K562 (cell line): ENCODE measurements at regions not wholly inside any gene's neighbourhood (a gene's known extent, or its start where the extent isn't known, plus 50 kb on each side); places are given as distances from the start of the nearest gene placed in this dataset.
A peak's percentile ranks its signal among the peaks of the same experiment; 100 is the strongest.

Experiments
- ATAC-seq: fragments of 200-7000 bp; cut with Tn5 transposase; 3 replicates; pipeline ENCODE4 v1.9.1; 2020; ENCODE audit warnings: moderate library complexity
- BruUV-seq: library from RNA; stranded (reverse); fragments of 400-500 nt; replicated peaks from 2 replicates; lab custom pipeline; 2021; lab: Mats Ljungman, UMichigan
- CTCF ChIA-PET: fragments of 300-600 bp; formaldehyde crosslinking; extraction: SDS; loops from one replicate; lab custom pipeline; 2021; ENCODE audit warnings: low intra/inter-chr PET ratio; lab: Yijun Ruan, JAX
- POLR2A ChIA-PET: fragments of 300-600, 350-650 bp; sonication (Branson Sonifier 250); formaldehyde crosslinking; extraction: SDS; loops from one replicate; lab custom pipeline; 2021; ENCODE audit warnings: antibody characterized with exemption, inconsistent platforms; lab: Yijun Ruan, JAX
- DNase-seq, 4 experiments: peaks; one replicate each; pipeline versions ENCODE4 v3.0.0 to v3.0.0-alpha.2; 2011 to 2018; ENCODE audit warnings: low spot score in 3 of 4, mixed read lengths in 3 of 4; ENCODE audit errors: extremely low read depth in 1 of 4
- FAIRE-seq: peaks from 2 replicates; lab custom pipeline; 2011; peaks lifted over from hg19 to GRCh38; lab: Jason Lieb, UNC
- H2AFZ ChIP-seq: 2 replicates; pipeline ENCODE4 v1.6.0; 2011; ENCODE audit warnings: low read depth, low read length, control low read depth, inconsistent platforms
- H3K27ac ChIP-seq: fragments of 200-600 bp; 3 replicates; pipeline ENCODE4 v1.8.0; 2011; ENCODE audit warnings: low read depth, mild to moderate bottlenecking, control low read depth, inconsistent platforms, low read length, moderate library complexity, mixed read lengths; ENCODE audit errors: extremely low read depth
- H3K27me3 ChIP-seq, 2 experiments: fragments of 300-600 bp in 1 of 2; 2 replicates in 1 of 2; 3 replicates in 1 of 2; pipeline versions ENCODE4 v1.6.0 to v1.8.0; 2011; ENCODE audit warnings: inconsistent platforms in 2 of 2, low read length in 2 of 2, mild to moderate bottlenecking in 1 of 2, mixed read lengths in 1 of 2, moderate library complexity in 1 of 2; ENCODE audit not compliant: control insufficient read depth in 2 of 2, insufficient read depth in 2 of 2
- H3K36me3 ChIP-seq: fragments of 300-600 bp; 3 replicates; pipeline ENCODE4 v1.8.0; 2011; ENCODE audit warnings: mild to moderate bottlenecking, low read length, inconsistent platforms; ENCODE audit not compliant: control insufficient read depth, insufficient read depth
- H3K4me1 ChIP-seq, 2 experiments: fragments of 200-600 bp in 1 of 2; replicated peaks in 1 of 2; 2 replicates in 1 of 2; 3 replicates in 1 of 2; pipeline versions ENCODE4 v1.5.1 to v1.8.0; 2011; ENCODE audit warnings: inconsistent platforms in 2 of 2, low read length in 2 of 2, mild to moderate bottlenecking in 1 of 2, mixed read lengths in 1 of 2, moderate library complexity in 1 of 2; ENCODE audit not compliant: control insufficient read depth in 2 of 2, insufficient read depth in 2 of 2
- H3K4me2 ChIP-seq: 2 replicates; pipeline ENCODE4 v1.6.1; 2011; ENCODE audit warnings: low read length, control low read depth, inconsistent platforms, mixed read lengths; ENCODE audit not compliant: insufficient read depth
- H3K4me3 ChIP-seq: fragments of 200-600 bp; sonication (generic), shearing (Covaris generic); 2 replicates; pipeline ENCODE4 v1.5.1; 2016; ENCODE audit warnings: control low read depth, inconsistent platforms
- H3K79me2 ChIP-seq: fragments of 200-600 bp; 3 replicates; pipeline ENCODE4 v1.8.0; 2011; ENCODE audit warnings: low read length, inconsistent platforms; ENCODE audit not compliant: control insufficient read depth, insufficient read depth
- H3K9ac ChIP-seq, 2 experiments: 2 replicates each; pipeline versions ENCODE4 v1.6.0 to v1.6.1; 2011; ENCODE audit warnings: low read depth in 2 of 2, low read length in 2 of 2, control low read depth in 1 of 2, inconsistent platforms in 1 of 2, mild to moderate bottlenecking in 1 of 2, mixed read lengths in 1 of 2; ENCODE audit not compliant: insufficient read depth in 1 of 2
- H3K9me1 ChIP-seq: one replicate; pipeline ENCODE4 v1.6.0; 2011; ENCODE audit warnings: inconsistent platforms, mild to moderate bottlenecking, low read length, moderate library complexity; ENCODE audit not compliant: control insufficient read depth, insufficient read depth
- H3K9me3 ChIP-seq: replicated peaks from 2 replicates; pipeline ENCODE4 v1.5.1; 2011; ENCODE audit warnings: low read depth, low read length, inconsistent platforms; ENCODE audit not compliant: control insufficient read depth, insufficient read depth
- H4K20me1 ChIP-seq: replicated peaks from 2 replicates; pipeline ENCODE4 v1.6.1; 2011; ENCODE audit warnings: low read length, inconsistent platforms, mixed read lengths; ENCODE audit not compliant: control insufficient read depth, insufficient read depth
- BRCA1 ChIP-seq, 2 experiments: fragments of 450-650 bp in 1 of 2; sonication (generic) in 1 of 2; formaldehyde crosslinking in 1 of 2; IDR thresholded peaks; 2 replicates each; pipeline versions ENCODE4 v1.5.0 to v1.6.1; 2017 to 2020; ENCODE audit warnings: mild to moderate bottlenecking in 1 of 2, missing genetic modification reagents in 1 of 2
- COPS2 ChIP-seq: fragments of 450-650 bp; conservative IDR thresholded peaks from 2 replicates; pipeline ENCODE4 v1.6.1; 2016; ENCODE audit warnings: mild to moderate bottlenecking, moderate library complexity
- CREB1 ChIP-seq, 2 experiments: sonication (generic) in 1 of 2; formaldehyde crosslinking in 1 of 2; IDR thresholded peaks; 2 replicates each; pipeline versions ENCODE4 v1.6.1 to v1.8.0; 2012 to 2022; ENCODE audit warnings: inconsistent platforms in 1 of 2, mild to moderate bottlenecking in 1 of 2, missing genetic modification reagents in 1 of 2, moderate library complexity in 1 of 2
- ELK1 ChIP-seq: sonication (generic); formaldehyde crosslinking; IDR thresholded peaks from 2 replicates; pipeline ENCODE4 v1.8.1; 2022; ENCODE audit warnings: missing genetic modification reagents
- FOXA3 ChIP-seq, 2 experiments: fragments of 450-650 bp in 1 of 2; sonication (generic) in 1 of 2; formaldehyde crosslinking; IDR thresholded peaks in 1 of 2; conservative IDR thresholded peaks in 1 of 2; 2 replicates each; pipeline versions ENCODE4 v1.4.0 to v1.8.0; 2020 to 2022; ENCODE audit warnings: mild to moderate bottlenecking in 2 of 2, missing genetic modification reagents in 1 of 2
- KHSRP ChIP-seq: fragments of 450-650 bp; IDR thresholded peaks from 2 replicates; pipeline ENCODE4 v1.6.1; 2017
- SRSF1 ChIP-seq: fragments of 200-400 bp; formaldehyde crosslinking; IDR thresholded peaks from 2 replicates; pipeline ENCODE4 v1.6.1; 2017; ENCODE audit warnings: mild to moderate bottlenecking, low read depth, low read length, moderate library complexity
- TCF3 ChIP-seq: sonication (generic); formaldehyde crosslinking; IDR thresholded peaks from 2 replicates; pipeline ENCODE4 v1.4.0; 2020; ENCODE audit warnings: mild to moderate bottlenecking, missing genetic modification reagents
- TOE1 ChIP-seq, 2 experiments: fragments of 450-650 bp in 1 of 2; sonication (generic) in 1 of 2; formaldehyde crosslinking in 1 of 2; IDR thresholded peaks; 2 replicates each; pipeline versions ENCODE4 v1.7.1 to v1.8.0; 2016 to 2022; ENCODE audit warnings: borderline replicate concordance in 2 of 2, mild to moderate bottlenecking in 2 of 2, antibody characterized with exemption in 1 of 2, inconsistent platforms in 1 of 2, low read depth in 1 of 2, missing genetic modification reagents in 1 of 2, moderate library complexity in 1 of 2
- ZEB2 ChIP-seq: fragments of 450-650 bp; IDR thresholded peaks from 2 replicates; pipeline ENCODE4 v1.6.1; 2016
- ZFP30 ChIP-seq: fragments of 250-450 bp; sonication (Bioruptor Pico); IDR thresholded peaks from 2 replicates; pipeline ENCODE4 v1.8.0; 2022; ENCODE audit warnings: moderate library complexity, mild to moderate bottlenecking, inconsistent platforms, borderline replicate concordance
- ZNF140 ChIP-seq: fragments of 250-450 bp; sonication (Bioruptor Pico); IDR thresholded peaks from 2 replicates; pipeline ENCODE4 v1.8.0; 2021; ENCODE audit warnings: moderate library complexity, mild to moderate bottlenecking, inconsistent platforms
- ZNF639 ChIP-seq, 2 experiments: fragments of 200-800 bp in 1 of 2; sonication (Bioruptor generic) in 1 of 2; sonication (generic) in 1 of 2; formaldehyde crosslinking in 1 of 2; IDR thresholded peaks in 1 of 2; conservative IDR thresholded peaks in 1 of 2; 2 replicates each; pipeline versions ENCODE4 v1.5.0 to v1.6.1; 2016 to 2020; ENCODE audit warnings: missing compliant biosample characterization in 1 of 2, missing genetic modification characterization in 1 of 2, missing genetic modification reagents in 1 of 2
- ZNF717 ChIP-seq: fragments of 250-450 bp; sonication (Bioruptor Pico); IDR thresholded peaks from 2 replicates; pipeline ENCODE4 v1.5.0; 2021
- WGBS: fragments of 100-300 bp; shearing (Covaris generic); methylation state at CpG from one replicate; pipeline ENCODE4 v1.1.6; 2016; ENCODE audit warnings: low coverage, mixed read lengths; ENCODE audit not compliant: insufficient coverage; ENCODE audit errors: missing lambda C conversion rate; 5-methylcytosine and 5-hydroxymethylcytosine counted together
- in situ Hi-C: fragments of 300-500 bp; cut with MboI; formaldehyde crosslinking; loops from 4 replicates; pipeline ENCODE4 v1.15.0; 2018; ENCODE audit warnings: inconsistent platforms, mixed read lengths
- intact Hi-C: fragments of 100-400 bp; cut with micrococcal nuclease; formaldehyde crosslinking; loops from 2 replicates; pipeline ENCODE4 v1.14.2; 2022

GRCh38 chr18:73681398-73681797 lies 466.2 kb downstream of the FBXO15 start (continued):
- no peak for TF ChIP-seq ZEB2
- TF ChIP-seq ZNF639 (CRISPR knock-in tag; conservative IDR thresholded peaks at IDR 0.05 in 1 of 2, IDR thresholded peaks at IDR 0.05 in 1 of 2) = no peak
- no peak for TF ChIP-seq KHSRP
- no peak for TF ChIP-seq ZNF717

GRCh38 chr18:73679941-73680712 lies 467.5 kb downstream of the FBXO15 start:
- TF ChIP-seq BRCA1 (IDR thresholded peaks at IDR 0.05) (no peak), BRCA1 (CRISPR knock-in tag; IDR thresholded peaks at IDR 0.05) (no peak), COPS2 (no peak), TCF3 (CRISPR knock-in tag) (0 out of 2 replicates have a peak, but pooled peaks have one; percentile 20), ZFP30 (CRISPR knock-in tag) (no peak), SRSF1 (no peak), ELK1 (CRISPR knock-in tag) (no peak), TOE1 (IDR thresholded peaks at IDR 0.05; ENCODE audit: borderline replicate concordance) (no peak), TOE1 (CRISPR knock-in tag; IDR thresholded peaks at IDR 0.05; ENCODE audit: borderline replicate concordance, low read depth) (no peak), CREB1 (IDR thresholded peaks at IDR 0.05) (no peak), CREB1 (CRISPR knock-in tag; IDR thresholded peaks at IDR 0.05) (no peak), FOXA3 (CRISPR knock-in tag; conservative IDR thresholded peaks at IDR 0.05 in 1 of 2, IDR thresholded peaks at IDR 0.05 in 1 of 2) (0 out of 4 replicates have a peak, but pooled peaks of 1 of the 2 experiments have one; percentile 23), ZNF140 (CRISPR knock-in tag) (no peak)
- no peaks in the 10 kb centered on the region for H3K36me3 ChIP-seq
- H3K4me3 ChIP-seq = no peak overlapping the region
- ChIA-PET POLR2A (no interaction called here), CTCF (no interaction called here)
- no peak overlapping the region for H3K4me2 ChIP-seq
- H3K79me2 ChIP-seq = no peaks in the 10 kb centered on the region
- in situ Hi-C loops (no loop called here), intact Hi-C loops (no loop called here)
- BruUV-seq = no TSS peak
- no peak overlapping the region for H3K27ac ChIP-seq
- WGBS = 0% methylated on average over 7 of the region's 8 CpGs
- no peaks in the 10 kb centered on the region for H3K27me3 ChIP-seq
- H3K9me1 ChIP-seq = no peaks in the 10 kb centered on the region
- H3K9me3 ChIP-seq = no peaks in the 10 kb centered on the region
- H4K20me1 ChIP-seq = no peaks in the 10 kb centered on the region
- no peak overlapping the region for H2AFZ ChIP-seq
- no peak for FAIRE-seq
- no peak for DNase-seq
- H3K9ac ChIP-seq = no peak overlapping the region
- no peaks in the 10 kb centered on the region for H3K4me1 ChIP-seq
- no peak for ATAC-seq
